ENCODE measurements at regions not wholly inside any gene's neighbourhood (a gene's known extent, or its start where the extent isn't known, plus 50 kb on each side); places are given as distances from the start of the nearest gene placed in this dataset.
A peak's percentile ranks its signal among the peaks of the same experiment; 100 is the strongest.

DNA sequence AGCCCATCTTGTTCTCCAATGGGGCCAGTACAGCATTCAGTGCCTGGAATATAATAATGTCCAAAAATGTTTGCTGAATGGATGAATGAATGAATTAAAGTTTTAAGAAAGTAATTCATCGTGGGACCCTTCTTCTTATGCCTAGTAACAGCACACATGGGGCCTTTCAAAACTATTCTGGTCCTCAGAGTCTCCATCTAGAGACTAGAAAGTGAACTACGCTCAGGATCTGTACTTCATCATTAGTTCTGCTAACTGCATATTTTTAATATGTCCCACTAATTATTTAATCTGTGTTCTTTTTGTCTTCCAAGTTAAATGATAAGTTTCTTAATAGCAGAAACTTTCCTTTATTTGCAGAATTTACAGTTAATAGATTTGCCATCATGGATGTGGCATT, 172.5 kb downstream of the SMAD2 start:
- no peak for DNase-seq

- DNase-seq, result peak; percentile 46 to 65
Measured at GRCh38 chr18:47756364-47757016, 174.0 kb downstream of the SMAD2 start.

DNA sequence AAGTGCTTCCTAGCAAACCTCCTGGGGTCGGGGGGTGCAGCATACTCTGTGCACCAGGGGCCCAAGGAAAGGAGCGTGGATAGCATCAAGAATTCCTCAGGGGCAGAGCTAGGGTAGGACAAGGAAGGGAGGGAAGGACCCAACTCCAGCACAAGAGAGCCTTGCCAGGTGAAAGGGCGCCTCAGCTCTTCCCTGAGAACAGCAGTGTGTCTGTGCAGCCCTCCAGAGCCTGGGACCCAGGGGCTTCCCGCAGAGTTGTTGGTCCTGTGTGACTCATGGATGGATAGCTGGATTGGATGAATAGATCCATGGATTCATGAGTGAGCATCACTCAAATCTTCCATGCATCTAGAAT, 175.4 kb downstream of the SMAD2 start:
- no peak for DNase-seq

- DNase-seq, result peak; percentile 61 to 69
Measured at GRCh38 chr18:47754311-47755101, 176.0 kb downstream of the SMAD2 start.

DNA sequence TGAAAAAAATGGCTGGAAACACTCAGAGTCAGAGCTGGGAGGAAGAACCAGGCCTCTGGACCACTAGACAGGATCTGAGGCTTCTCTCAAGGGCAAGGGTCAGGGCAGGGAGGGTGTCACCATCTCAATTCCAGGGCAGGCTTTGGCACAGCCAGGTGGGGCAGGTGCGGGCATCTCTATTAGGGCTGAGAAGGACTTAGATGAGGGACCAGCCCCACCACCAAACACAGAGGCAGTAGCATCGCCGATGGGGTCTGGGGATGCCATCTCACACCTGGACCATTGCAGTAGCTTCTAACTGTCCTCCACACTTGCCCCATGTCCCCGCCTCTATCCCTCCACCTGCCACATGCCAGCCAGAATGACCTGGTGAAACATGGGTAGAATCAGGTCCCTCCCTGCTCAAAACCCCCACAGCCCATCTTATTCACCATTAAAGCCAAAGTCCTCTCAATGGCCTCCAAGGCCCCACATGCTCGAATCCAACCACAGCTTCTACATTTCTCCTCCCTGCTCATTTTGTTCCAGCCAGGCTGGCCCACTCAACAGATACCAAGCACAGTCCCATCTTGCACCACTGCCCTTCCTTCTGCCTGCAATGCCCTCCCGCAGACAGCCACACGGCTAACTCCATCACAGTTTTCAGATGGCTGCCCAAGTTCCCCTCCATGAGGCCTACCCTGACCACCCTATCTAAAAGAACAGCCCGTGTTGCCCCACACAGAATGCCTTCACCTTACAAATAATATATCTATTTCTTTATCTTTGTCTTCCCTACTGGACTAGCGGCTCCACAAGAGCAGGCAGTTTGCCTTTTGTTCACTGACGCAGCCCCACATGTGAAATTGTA, 177.4 kb downstream of the SMAD2 start:
- DNase-seq, result no peak

GRCh38 chr18:47750889-47751423, 179.5 kb downstream of the SMAD2 start:
- DNase-seq, result no peak

DNA sequence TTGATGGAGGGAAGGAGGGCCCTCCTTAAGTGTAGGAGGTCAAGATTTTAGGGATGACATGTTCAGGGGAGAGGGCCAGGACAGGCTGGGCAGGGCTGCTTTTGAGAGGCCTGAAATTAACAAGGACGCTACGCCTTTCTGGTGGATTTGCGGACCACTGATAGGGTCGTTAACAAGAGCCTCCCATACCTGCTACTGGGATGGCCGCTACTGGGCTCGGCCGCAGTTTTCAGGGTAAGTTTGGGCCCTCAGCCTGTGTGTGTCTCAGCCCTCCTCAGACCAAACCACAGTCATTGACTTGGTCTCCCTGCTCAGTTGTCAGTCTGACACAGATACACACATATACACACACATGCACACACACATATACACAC, 180.9 kb downstream of the SMAD2 start:
- DNase-seq, result no peak

DNA sequence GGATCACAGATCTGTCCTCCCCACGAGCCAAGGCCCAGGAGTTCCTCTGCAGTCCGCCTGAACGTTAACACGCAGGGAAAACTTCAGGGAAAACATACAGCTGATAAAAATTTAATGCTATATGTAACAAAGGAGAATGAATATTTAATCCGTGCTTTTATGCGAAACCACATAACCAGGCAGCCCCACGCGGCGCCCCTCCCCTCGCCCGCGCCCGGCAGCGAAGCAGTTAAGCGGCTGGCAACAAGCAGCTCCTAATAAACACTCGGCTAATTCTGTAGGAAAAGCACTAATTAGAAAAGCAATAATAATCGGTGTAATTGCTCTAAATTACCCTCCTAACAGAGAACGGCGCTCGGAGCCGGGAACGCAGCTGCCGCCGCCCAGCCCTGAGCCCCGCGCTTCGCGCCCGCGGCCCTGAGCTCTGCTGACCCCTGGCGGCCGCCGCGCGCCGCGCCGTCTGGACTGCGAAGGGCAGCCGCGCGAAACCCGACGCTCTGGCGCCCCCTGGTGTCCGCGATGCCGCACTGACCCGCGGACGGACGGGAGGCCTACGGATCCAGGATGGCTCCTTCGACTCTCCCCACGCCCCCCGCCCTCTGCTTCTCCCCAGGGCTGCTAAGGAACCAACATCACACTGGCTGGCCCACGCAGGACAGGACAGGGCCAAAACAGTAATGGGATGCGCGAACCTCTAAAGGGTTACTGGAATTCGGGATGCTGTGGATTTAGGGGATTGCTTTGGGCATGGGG, 181.4 kb downstream of the SMAD2 start:
- peak; percentile 9 to 52 for DNase-seq

DNA sequence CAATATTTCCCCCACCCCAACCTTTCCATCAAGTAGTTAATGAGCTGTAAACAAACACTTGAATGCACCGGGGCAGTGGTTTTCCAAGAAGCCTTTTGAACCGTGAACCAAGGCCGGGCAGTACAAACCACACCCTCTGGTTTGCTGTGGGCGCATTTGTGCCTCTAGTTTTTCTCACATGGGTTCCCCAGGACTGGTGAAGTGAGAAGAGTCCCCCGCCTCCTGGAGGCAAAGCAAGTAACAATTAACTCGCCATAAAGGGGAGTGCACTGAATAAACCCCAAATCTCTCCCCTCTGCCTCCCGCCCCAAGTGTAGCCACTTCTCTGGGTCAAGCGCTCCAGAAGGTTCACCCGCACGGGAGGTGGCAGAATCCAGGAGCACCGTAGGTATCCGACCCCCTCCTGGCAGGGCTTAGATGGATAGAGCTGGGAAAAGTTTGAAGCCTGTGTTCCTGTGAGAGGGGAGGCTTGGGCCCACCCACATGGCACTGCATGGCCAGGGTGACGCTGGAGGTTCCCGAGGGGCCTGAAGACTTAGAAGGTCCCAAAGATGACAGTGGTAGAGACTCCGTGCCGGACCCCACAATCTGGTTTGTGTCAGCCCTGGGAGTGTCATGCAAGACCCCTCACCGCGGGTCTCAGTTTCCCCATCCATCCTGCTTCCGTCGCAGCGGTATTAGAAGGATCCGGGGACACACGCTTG, 182.2 kb downstream of the SMAD2 start:
- DNase-seq, result no peak

DNA sequence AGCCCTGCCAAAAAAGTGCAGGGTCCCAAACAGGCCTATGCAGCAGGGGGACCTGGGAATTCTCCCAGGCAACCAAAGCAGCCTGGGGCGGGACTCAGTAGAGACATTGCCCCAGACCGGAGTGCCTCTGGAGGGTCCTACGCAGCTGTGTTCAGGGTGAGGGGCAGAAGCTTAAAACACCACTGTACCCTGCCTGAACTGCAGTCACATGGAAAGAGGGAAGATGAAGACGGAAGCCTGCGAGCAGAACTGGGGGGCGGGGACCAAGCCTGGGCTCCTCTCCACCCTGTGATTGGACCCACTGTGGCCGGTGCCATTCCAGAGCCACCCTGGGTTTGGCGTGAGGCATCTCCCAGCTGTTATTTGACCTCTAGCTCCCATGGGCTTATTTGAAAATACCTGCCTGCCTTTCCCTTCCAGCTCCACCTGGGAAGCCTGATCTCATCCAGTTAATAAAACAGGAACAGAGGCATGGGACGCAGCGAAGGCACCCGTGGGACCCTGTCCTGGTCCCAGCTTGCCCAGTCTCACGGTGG, 183.1 kb downstream of the SMAD2 start:
- DNase-seq, result no peak

DNA sequence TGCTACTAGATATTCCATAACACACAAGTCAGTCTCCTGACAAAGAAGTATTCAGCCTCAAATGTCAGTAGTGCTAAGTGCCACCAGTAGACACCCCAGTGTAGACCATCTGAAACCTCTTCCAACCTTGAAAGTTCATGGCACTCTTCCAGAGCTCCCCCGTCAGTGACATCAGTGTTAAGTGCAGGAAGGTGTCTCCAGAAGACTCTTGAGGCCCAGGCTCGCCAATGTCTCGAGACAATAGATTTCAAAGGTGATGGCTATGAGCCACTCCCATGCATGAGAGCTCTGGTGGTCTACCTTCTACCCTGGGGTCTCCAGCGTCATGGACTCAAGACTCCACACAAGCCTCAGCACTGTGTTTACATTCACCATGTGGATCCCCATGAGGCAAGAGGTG, 183.8 kb downstream of the SMAD2 start:
- no peak for DNase-seq

- DNase-seq, result no peak
Measured at GRCh38 chr18:47745227-47745626, 185.2 kb downstream of the SMAD2 start.

- DNase-seq, result no peak
Measured at GRCh38 chr18:47737956-47738355, 192.5 kb downstream of the SMAD2 start.

GRCh38 chr18:47737198-47737830, 193.1 kb downstream of the SMAD2 start:
- DNase-seq, result no peak

- no peak for DNase-seq
Measured at GRCh38 chr18:47736376-47737140, 193.9 kb downstream of the SMAD2 start.

DNA sequence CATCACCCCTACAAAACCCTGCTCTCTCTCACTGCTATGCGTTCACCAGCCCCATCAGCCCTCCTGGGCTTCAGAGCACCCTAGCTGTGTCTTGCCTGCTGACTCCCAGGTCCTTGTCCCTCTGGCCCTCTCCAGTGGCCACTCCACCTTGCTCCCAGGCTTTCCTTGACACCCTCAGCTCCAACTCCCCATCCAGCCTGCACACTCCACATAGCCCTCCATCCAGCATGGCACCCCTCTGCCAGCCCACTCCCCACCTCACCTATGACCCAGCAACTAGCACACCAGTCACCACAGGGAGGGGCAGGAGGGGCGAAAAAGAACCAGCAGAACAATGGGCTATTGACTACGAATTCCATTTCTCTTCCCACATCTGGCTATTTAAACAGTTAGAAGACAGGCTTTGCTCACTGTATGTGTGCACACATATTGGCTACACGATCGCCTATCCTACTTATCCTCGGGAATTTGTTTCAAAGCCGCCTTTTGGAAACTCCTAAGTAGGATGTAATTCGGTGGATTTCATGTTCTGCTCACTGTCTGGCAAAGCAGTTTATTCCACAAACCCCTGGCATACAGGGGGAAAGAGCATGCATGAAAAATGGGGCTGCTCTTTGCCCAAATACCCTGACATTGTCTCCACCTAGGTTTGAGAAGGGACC, 195.3 kb downstream of the SMAD2 start:
- DNase-seq, result no peak

- no peak for DNase-seq
Measured at GRCh38 chr18:47731276-47731675, 199.2 kb downstream of the SMAD2 start.

DNA sequence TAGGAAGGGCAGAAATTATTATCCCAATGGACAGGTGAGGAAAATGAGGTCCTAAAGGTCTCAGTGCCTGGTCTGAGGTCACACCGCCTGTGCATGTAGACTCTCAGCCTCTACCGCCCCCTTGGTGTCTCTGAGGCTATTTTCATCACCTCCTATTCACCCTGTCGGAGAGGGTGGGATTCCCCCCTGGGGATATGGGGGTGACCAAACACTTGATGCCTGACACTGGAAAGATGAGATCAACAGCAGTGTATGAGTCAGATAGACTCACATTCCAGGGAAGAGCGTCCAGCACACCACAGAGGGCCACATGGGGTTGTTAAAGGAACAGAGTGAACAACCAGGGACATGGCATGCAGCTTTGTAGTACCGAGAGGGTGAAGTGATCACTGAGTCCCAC, 199.7 kb downstream of the SMAD2 start:
- DNase-seq, result no peak

DNA sequence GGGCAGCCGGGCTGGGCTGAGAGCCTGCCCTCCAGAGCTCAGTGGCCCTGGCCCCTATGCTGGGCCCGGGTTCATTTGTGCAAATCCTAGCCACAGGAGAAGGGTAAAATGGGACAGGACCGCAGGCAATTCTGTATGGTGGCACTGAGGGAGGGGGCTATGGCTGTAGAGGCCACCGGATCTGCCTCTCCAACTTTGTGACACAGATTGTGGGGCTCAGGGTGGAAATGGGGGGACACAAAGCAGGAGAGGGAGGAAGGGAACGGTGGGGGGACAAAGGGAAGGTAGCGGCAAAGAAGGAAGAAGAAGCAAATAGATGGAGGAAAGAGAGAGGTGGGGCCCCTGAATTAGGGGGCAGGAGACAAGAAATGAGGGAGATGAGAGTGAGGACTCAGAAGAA, 201.1 kb downstream of the SMAD2 start:
- DNase-seq, result no peak

GRCh38 chr18:47728921-47729320, 201.5 kb downstream of the SMAD2 start:
- DNase-seq, result no peak

Data from SHP77 (cell line).